ENCODE measurements at regions not wholly inside any gene's neighbourhood (a gene's known extent, or its start where the extent isn't known, plus 50 kb on each side); places are given as distances from the start of the nearest gene placed in this dataset.

- no peak overlapping the region for H3K27ac ChIP-seq (ENCODE audit: low read length)
- ATAC-seq: no peak
- CTCF ChIA-PET: no interaction called here
- intact Hi-C loops (cut with micrococcal nuclease): no loop called here
- no peak overlapping the region for H3K4me3 ChIP-seq (ENCODE audit: low read length)
- H2AFZ ChIP-seq (ENCODE audit: low read length): no peak overlapping the region
- no peaks in the 10 kb centered on the region for H3K4me1 ChIP-seq (ENCODE audit: insufficient read depth, low read length)
- H3F3A ChIP-seq (ENCODE audit: low read length, unreplicated experiment): no peaks in the 10 kb centered on the region
- TF ChIP-seq CTCF (conservative IDR thresholded peaks at IDR 0.05; ENCODE audit: low read depth, low read length): no peak
- TF ChIP-seq EZH2phosphoT487 (IDR thresholded peaks at IDR 0.05; ENCODE audit: borderline replicate concordance, low read length): no peak
- TF ChIP-seq EZH2 (IDR thresholded peaks at IDR 0.05; ENCODE audit: low read length, unreplicated experiment): no peak
- no TSS peak for BruUV-seq (replicated peaks)
- no peaks in the 10 kb centered on the region for H3K9me3 ChIP-seq (ENCODE audit: low read length)
- no peaks in the 10 kb centered on the region for H3K9me2 ChIP-seq (replicated peaks; ENCODE audit: low read length)
- no peaks in the 10 kb centered on the region for H3K36me3 ChIP-seq (ENCODE audit: low read depth, low read length)
- H3K27me3 ChIP-seq (ENCODE audit: low read length): peaks cover 42% of the 10 kb centered on the region
- DNase-seq: no peak
- no peaks in the 10 kb centered on the region for H3K79me2 ChIP-seq (ENCODE audit: low read length)
- H3K4me2 ChIP-seq (ENCODE audit: low read length): no peak overlapping the region
- POLR2A ChIA-PET (ENCODE audit: unreplicated experiment): no interaction called here
- no peak overlapping the region for H3K9ac ChIP-seq (ENCODE audit: low read length)
- no peaks in the 10 kb centered on the region for H4K20me1 ChIP-seq (ENCODE audit: low read length)
These were observed 68.0 kb upstream of the CEACAM8 start for GRCh38 chr19:42662712-42663111.

- intact Hi-C loops (cut with micrococcal nuclease): no loop called here
- Histone ChIP-seq H3K79me2 (ENCODE audit: low read length) (no peaks in the 10 kb centered on the region), H4K20me1 (ENCODE audit: low read length) (no peaks in the 10 kb centered on the region), H3K27ac (ENCODE audit: low read length) (no peak overlapping the region), H3K4me2 (ENCODE audit: low read length) (no peak overlapping the region), H3F3A (ENCODE audit: low read length, unreplicated experiment) (no peaks in the 10 kb centered on the region), H3K9ac (ENCODE audit: low read length) (no peak overlapping the region), H3K4me1 (ENCODE audit: insufficient read depth, low read length) (no peaks in the 10 kb centered on the region), H3K4me3 (ENCODE audit: low read length) (no peak overlapping the region), H2AFZ (ENCODE audit: low read length) (no peak overlapping the region), H3K9me2 (replicated peaks; ENCODE audit: low read length) (no peaks in the 10 kb centered on the region), H3K9me3 (ENCODE audit: low read length) (no peaks in the 10 kb centered on the region), H3K36me3 (ENCODE audit: low read depth, low read length) (no peaks in the 10 kb centered on the region), H3K27me3 (ENCODE audit: low read length) (peaks cover 21% of the 10 kb centered on the region)
- DNase-seq: no peak
- TF ChIP-seq CTCF (conservative IDR thresholded peaks at IDR 0.05; ENCODE audit: low read depth, low read length): no peak
- no peak for TF ChIP-seq EZH2 (IDR thresholded peaks at IDR 0.05; ENCODE audit: low read length, unreplicated experiment)
- no TSS peak for BruUV-seq (replicated peaks)
- CTCF ChIA-PET: no interaction called here
- ATAC-seq: no peak
- POLR2A ChIA-PET (ENCODE audit: unreplicated experiment): no interaction called here
These were observed 65.6 kb upstream of the CEACAM8 start for GRCh38 chr19:42660353-42660752.

GRCh38 chr19:42658076-42658475, 63.4 kb upstream of the CEACAM8 start:
- Histone ChIP-seq H3K9me2 (replicated peaks; ENCODE audit: low read length) (no peaks in the 10 kb centered on the region), H3K9me3 (ENCODE audit: low read length) (no peaks in the 10 kb centered on the region), H2AFZ (ENCODE audit: low read length) (no peak overlapping the region), H4K20me1 (ENCODE audit: low read length) (no peaks in the 10 kb centered on the region), H3K79me2 (ENCODE audit: low read length) (no peaks in the 10 kb centered on the region), H3K4me2 (ENCODE audit: low read length) (no peak overlapping the region), H3F3A (ENCODE audit: low read length, unreplicated experiment) (no peaks in the 10 kb centered on the region), H3K36me3 (ENCODE audit: low read depth, low read length) (no peaks in the 10 kb centered on the region), H3K9ac (ENCODE audit: low read length) (no peak overlapping the region), H3K4me3 (ENCODE audit: low read length) (no peak overlapping the region), H3K4me1 (ENCODE audit: insufficient read depth, low read length) (no peaks in the 10 kb centered on the region), H3K27ac (ENCODE audit: low read length) (no peak overlapping the region), H3K27me3 (ENCODE audit: low read length) (peaks cover 8% of the 10 kb centered on the region; the same call in 1 of the 2 replicates)
- TF ChIP-seq EZH2 (IDR thresholded peaks at IDR 0.05; ENCODE audit: low read length, unreplicated experiment) (no peak), CTCF (conservative IDR thresholded peaks at IDR 0.05; ENCODE audit: low read depth, low read length) (no peak), EZH2phosphoT487 (IDR thresholded peaks at IDR 0.05; ENCODE audit: borderline replicate concordance, low read length) (no peak)
- no peak for ATAC-seq
- no TSS peak for BruUV-seq (replicated peaks)
- DNase-seq: no peak
- intact Hi-C loops (cut with micrococcal nuclease): no loop called here
- ChIA-PET CTCF (no interaction called here), POLR2A (ENCODE audit: unreplicated experiment) (no interaction called here)
